Motor neuron (in vitro differentiated cells): ENCODE measurements at regions not wholly inside any gene's neighbourhood (a gene's known extent, or its start where the extent isn't known, plus 50 kb on each side); places are given as distances from the start of the nearest gene placed in this dataset.
A peak's percentile ranks its signal among the peaks of the same experiment; 100 is the strongest.
"Not testable (repeated sequence)": the region's sequence is repeated elsewhere in the genome, so short reads cannot be mapped to it uniquely, and the experiment has no call there.

Experiments used
- ATAC-seq, 8 experiments: fragments of 200-7000 bp; cut with Tn5 transposase; replicated peaks in 6 of 8; 2 replicates each; pipeline ENCODE4 v1.8.0; 2021; ENCODE audit warnings: mild to moderate bottlenecking in 8 of 8, moderate library complexity in 8 of 8
- H3K27ac ChIP-seq, 2 donors: fragments of 250-450 bp; sonication (Bioruptor Pico); 2 replicates each; pipeline ENCODE4 v1.9.0; 2021; ENCODE audit warnings: antibody characterized with exemption in 2 of 2, mild to moderate bottlenecking in 2 of 2, moderate library complexity in 1 of 2
- H3K4me1 ChIP-seq, 2 donors: fragments of 250-450 bp; sonication (Bioruptor Pico); replicated peaks in 1 of 2; 2 replicates each; pipeline ENCODE4 v1.6.1; 2021; ENCODE audit warnings: antibody characterized with exemption in 2 of 2, mild to moderate bottlenecking in 2 of 2, moderate library complexity in 1 of 2
- H3K4me3 ChIP-seq, 5 donors: fragments of 250-450 bp; sonication (Bioruptor Pico); 2 replicates each; pipeline ENCODE4 v1.9.0; 2021; ENCODE audit warnings: antibody characterized with exemption in 5 of 5, mild to moderate bottlenecking in 5 of 5, moderate library complexity in 4 of 5
- WGBS, 10 experiments: fragments of 450-650 bp; shearing (Covaris generic); methylation state at CpG; one replicate each; pipeline ENCODE4 v1.0.0; 2022; 5-methylcytosine and 5-hydroxymethylcytosine counted together
- in situ Hi-C, 9 experiments: fragments of 400-800 bp; cut with MboI; loops; one replicate each; pipeline ENCODE4 v1.15.0; 2021; ENCODE audit warnings: low sequenced_read_pairs in 9 of 9, low pct_unique_long_range_greater_than_20kb in 2 of 9; ENCODE audit not compliant: unreplicated experiment in 9 of 9

GRCh38 chrX:76509775-76510174, 82.3 kb downstream of the MAGEE1 start:
- no peak overlapping the region for H3K27ac ChIP-seq
- no peak overlapping the region for H3K4me3 ChIP-seq
- no peak for ATAC-seq
- H3K4me1 ChIP-seq = no peaks in the 10 kb centered on the region
- in situ Hi-C loops = no loop called here

GRCh38 chrX:76517544-76517943, 90.0 kb downstream of the MAGEE1 start:
- WGBS, 10 experiments = 0 to 100% (median 15%) methylated on average over 1 to 4 of the region's 4 CpGs; no CpG with 5 or more reads in 4 of the 10 experiments
- in situ Hi-C loops = no loop called here
- H3K27ac ChIP-seq = no peak overlapping the region
- H3K4me1 ChIP-seq = no peaks in the 10 kb centered on the region
- no peak overlapping the region for H3K4me3 ChIP-seq
- no peak for ATAC-seq

GRCh38 chrX:76520273-76521054, 93.0 kb downstream of the MAGEE1 start:
- H3K27ac ChIP-seq = no peak overlapping the region
- ATAC-seq = no peak
- WGBS, 10 experiments = 40 to 76% (median 60%) methylated on average over 1 to 11 of the region's 23 CpGs; no CpG with 5 or more reads in 7 of the 10 experiments
- in situ Hi-C loops = no loop called here
- H3K4me1 ChIP-seq = no peaks in the 10 kb centered on the region
- no peak overlapping the region for H3K4me3 ChIP-seq

- in situ Hi-C loops = not testable (repeated sequence)
Observed at GRCh38 chrX:76535675-76536074, 108.2 kb downstream of the MAGEE1 start.

GRCh38 chrX:76538860-76539259, 111.3 kb downstream of the MAGEE1 start:
- H3K4me1 ChIP-seq = no peaks in the 10 kb centered on the region
- H3K27ac ChIP-seq = no peak overlapping the region
- no peak for ATAC-seq
- no peak overlapping the region for H3K4me3 ChIP-seq
- in situ Hi-C loops = no loop called here
- 0% methylated on average over 1 of the region's 2 CpGs; no CpG with 5 or more reads in 9 of the 10 experiments for WGBS, 10 experiments

More at GRCh38 chrX:76535675-76536074, 108.2 kb downstream of the MAGEE1 start:
- H3K4me1 ChIP-seq, H3K4me3 ChIP-seq, H3K27ac ChIP-seq, ATAC-seq: not testable (repeated sequence)
- WGBS, 10 experiments = 0 to 75% methylated on average over 1 of the region's 2 CpGs; no CpG with 5 or more reads in 8 of the 10 experiments

GRCh38 chrX:76543381-76543780, 115.9 kb downstream of the MAGEE1 start:
- H3K4me1 ChIP-seq, in situ Hi-C loops, ATAC-seq, H3K27ac ChIP-seq, H3K4me3 ChIP-seq: not testable (repeated sequence)

GRCh38 chrX:76550016-76550415, 122.5 kb downstream of the MAGEE1 start:
- in situ Hi-C loops = no loop called here
- H3K4me1 ChIP-seq = no peaks in the 10 kb centered on the region
- no peak overlapping the region for H3K4me3 ChIP-seq
- WGBS, 10 experiments = 50 to 63% (median 60%) methylated on average over 1 to 2 of the region's 3 CpGs; no CpG with 5 or more reads in 7 of the 10 experiments
- ATAC-seq = no peak
- no peak overlapping the region for H3K27ac ChIP-seq

- no peak overlapping the region for H3K27ac ChIP-seq
- no peak overlapping the region for H3K4me3 ChIP-seq
- H3K4me1 ChIP-seq = no peaks in the 10 kb centered on the region
- in situ Hi-C loops = no loop called here
- ATAC-seq = no peak
- 63% methylated on average over 2 of the region's 2 CpGs; no CpG with 5 or more reads in 9 of the 10 experiments for WGBS, 10 experiments
Observed at GRCh38 chrX:76555269-76555668, 127.8 kb downstream of the MAGEE1 start.

- H3K27ac ChIP-seq = no peak overlapping the region
- 0 to 10% (median 8%) methylated on average over 2 to 4 of the region's 4 CpGs; no CpG with 5 or more reads in 5 of the 10 experiments for WGBS, 10 experiments
- peak in 2 of 8 experiments; percentile 45 to 75 for ATAC-seq
- in situ Hi-C loops = no loop called here
- H3K4me3 ChIP-seq = no peak overlapping the region
- no peaks in the 10 kb centered on the region for H3K4me1 ChIP-seq
Observed at GRCh38 chrX:76555816-76556215, 128.3 kb downstream of the MAGEE1 start.

- H3K4me1 ChIP-seq, in situ Hi-C loops, ATAC-seq, H3K4me3 ChIP-seq, H3K27ac ChIP-seq: not testable (repeated sequence)
- 0 to 87% (median 46%) methylated on average over 1 to 5 of the region's 5 CpGs; no CpG with 5 or more reads in 5 of the 10 experiments for WGBS, 10 experiments
Observed at GRCh38 chrX:76564842-76565241, 137.3 kb downstream of the MAGEE1 start.

GRCh38 chrX:76605390-76605789, 177.9 kb downstream of the MAGEE1 start:
- in situ Hi-C loops = no loop called here
- no peak for ATAC-seq
- Histone ChIP-seq H3K27ac (no peak overlapping the region), H3K4me1 (no peaks in the 10 kb centered on the region), H3K4me3 (no peak overlapping the region)
- WGBS, 10 experiments = 0 to 83% (median 14%) methylated on average over 1 of the region's 1 CpG; no CpG with 5 or more reads in 5 of the 10 experiments

- in situ Hi-C loops = no loop called here
- Histone ChIP-seq H3K4me3 (no peak overlapping the region), H3K27ac (no peak overlapping the region), H3K4me1 (no peaks in the 10 kb centered on the region)
- ATAC-seq = no peak
- 0 to 75% methylated on average over 1 to 3 of the region's 3 CpGs; no CpG with 5 or more reads in 8 of the 10 experiments for WGBS, 10 experiments
Observed at GRCh38 chrX:76617020-76617419, 189.5 kb downstream of the MAGEE1 start.

- no peak for ATAC-seq
- Histone ChIP-seq H3K4me1 (no peaks in the 10 kb centered on the region), H3K27ac (no peak overlapping the region), H3K4me3 (no peak overlapping the region)
- WGBS, 10 experiments = 0% methylated on average over 2 of the region's 2 CpGs; no CpG with 5 or more reads in 8 of the 10 experiments
- in situ Hi-C loops = no loop called here
Observed at GRCh38 chrX:76643590-76643989, 216.1 kb downstream of the MAGEE1 start.

GRCh38 chrX:76651369-76651768, 223.9 kb downstream of the MAGEE1 start:
- 0 to 100% (median 19%) methylated on average over 1 to 3 of the region's 3 CpGs; no CpG with 5 or more reads in 6 of the 10 experiments for WGBS, 10 experiments
- H3K4me3 ChIP-seq, H3K27ac ChIP-seq, H3K4me1 ChIP-seq, ATAC-seq, in situ Hi-C loops: not testable (repeated sequence)
